ENCODE measurements at regions not wholly inside any gene's neighbourhood (a gene's known extent, or its start where the extent isn't known, plus 50 kb on each side); places are given as distances from the start of the nearest gene placed in this dataset.

DNA sequence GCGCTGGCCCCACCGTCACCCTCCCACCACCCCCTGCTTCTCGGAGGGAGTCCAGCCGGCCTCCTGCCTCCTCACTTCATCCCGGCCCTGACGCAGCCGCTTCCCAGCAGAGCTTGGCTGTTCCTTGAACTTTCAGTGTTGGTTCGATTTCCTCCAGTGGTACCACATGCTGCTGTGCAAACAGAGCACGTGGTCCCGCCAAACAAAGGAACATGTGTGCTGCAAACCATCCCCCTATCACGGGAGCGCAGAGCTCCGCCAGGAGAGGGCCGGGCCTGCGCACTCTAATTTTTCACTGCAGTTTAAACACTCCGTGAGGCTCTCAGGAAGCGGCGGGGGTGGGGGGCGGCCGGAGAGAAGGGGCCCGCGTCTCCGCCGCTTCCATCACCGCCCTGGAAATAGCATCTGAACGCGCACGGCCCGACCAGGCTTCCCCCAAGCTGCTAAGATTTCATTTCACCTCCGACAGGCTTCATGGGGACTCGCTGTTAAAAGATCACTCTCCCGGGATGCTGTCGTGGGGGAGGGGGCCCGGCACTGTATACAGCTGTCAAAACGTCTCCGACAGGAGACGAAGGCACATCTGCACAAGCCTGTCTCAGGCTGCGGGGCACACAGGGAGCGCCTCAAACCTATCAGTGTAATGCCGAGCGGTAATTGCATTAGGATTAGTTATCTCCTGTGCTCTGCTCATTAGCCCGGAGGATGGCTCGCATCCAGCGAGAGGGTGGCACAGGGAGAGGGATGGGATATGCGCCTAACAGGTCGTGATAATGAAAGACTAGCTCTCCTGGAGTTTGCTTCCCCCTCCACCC lies 269.9 kb upstream of the SORL1-AS1 start:
- TF ChIP-seq, protein P1, sequence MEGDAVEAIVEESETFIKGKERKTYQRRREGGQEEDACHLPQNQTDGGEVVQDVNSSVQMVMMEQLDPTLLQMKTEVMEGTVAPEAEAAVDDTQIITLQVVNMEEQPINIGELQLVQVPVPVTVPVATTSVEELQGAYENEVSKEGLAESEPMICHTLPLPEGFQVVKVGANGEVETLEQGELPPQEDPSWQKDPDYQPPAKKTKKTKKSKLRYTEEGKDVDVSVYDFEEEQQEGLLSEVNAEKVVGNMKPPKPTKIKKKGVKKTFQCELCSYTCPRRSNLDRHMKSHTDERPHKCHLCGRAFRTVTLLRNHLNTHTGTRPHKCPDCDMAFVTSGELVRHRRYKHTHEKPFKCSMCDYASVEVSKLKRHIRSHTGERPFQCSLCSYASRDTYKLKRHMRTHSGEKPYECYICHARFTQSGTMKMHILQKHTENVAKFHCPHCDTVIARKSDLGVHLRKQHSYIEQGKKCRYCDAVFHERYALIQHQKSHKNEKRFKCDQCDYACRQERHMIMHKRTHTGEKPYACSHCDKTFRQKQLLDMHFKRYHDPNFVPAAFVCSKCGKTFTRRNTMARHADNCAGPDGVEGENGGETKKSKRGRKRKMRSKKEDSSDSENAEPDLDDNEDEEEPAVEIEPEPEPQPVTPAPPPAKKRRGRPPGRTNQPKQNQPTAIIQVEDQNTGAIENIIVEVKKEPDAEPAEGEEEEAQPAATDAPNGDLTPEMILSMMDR (IDR thresholded peaks at IDR 0.05; ENCODE audit: low read depth, low read length): no peak
- peak overlapping the region; percentile 57 for H3K4me3 ChIP-seq (ENCODE audit: low read depth, low read length)

DNA sequence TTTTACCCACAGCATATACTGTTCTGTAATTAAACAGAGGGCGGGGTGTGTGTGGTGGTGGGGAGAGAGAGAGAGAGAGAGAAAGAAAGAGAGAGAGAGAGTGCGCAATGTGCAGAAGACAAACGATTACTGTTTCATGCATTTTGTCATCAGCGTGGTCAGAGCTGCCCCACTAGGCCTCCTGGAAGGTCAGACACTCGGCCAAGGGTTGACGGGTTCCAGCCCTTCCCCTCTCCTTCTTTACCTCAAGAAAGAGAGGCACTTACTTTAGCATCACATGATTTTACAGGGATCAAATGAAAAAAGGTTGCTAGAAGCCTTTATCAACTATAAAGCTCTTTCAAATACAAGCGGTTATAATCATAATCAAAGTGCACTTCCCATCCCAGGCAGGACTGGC lies 269.2 kb upstream of the SORL1-AS1 start:
- peak overlapping the region; percentile 57 for H3K4me3 ChIP-seq (ENCODE audit: low read depth, low read length)
- TF ChIP-seq, protein P1 (IDR thresholded peaks at IDR 0.05; ENCODE audit: low read depth, low read length): no peak

DNA sequence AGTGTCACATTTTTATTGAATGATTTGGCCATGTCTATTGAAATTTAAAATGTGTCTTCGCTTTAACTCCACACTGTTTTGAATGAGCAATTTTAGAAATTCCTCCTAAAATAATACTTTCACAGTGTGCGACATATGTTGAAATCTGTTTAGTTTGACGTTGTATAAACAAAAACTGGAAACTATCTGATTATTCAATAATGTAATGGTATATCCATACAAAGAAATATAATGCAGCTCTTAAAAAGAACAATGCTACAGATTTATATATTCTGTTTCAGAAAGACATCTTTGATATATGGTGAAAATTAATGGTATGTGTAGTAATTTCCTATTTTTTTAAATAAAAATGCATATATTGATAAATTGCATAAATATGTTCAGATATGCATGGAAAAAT lies 268.7 kb upstream of the SORL1-AS1 start:
- TF ChIP-seq, protein P1 (IDR thresholded peaks at IDR 0.05; ENCODE audit: low read depth, low read length): no peak

DNA sequence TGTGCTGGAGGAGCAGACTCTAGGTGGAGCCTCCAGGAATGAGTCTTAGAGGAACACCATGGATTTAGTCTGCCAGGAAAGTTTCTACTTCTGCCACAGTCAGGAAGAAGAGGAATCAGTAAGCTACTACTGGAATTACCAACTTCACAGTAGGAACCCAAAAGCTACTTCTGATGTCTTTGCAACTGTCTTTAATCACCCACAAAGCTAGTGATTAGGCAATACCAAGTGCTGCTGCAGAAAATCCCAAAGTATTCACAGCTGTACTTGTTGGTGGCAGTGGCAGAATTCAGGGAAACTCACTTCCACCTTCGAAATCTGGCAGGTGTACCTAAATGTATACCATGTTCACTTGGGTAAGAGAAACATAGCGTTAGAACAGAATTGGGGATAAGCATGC lies 264.5 kb upstream of the SORL1-AS1 start:
- no peak overlapping the region for H3K4me3 ChIP-seq (ENCODE audit: low read depth, low read length)
- TF ChIP-seq, protein P1 (IDR thresholded peaks at IDR 0.05; ENCODE audit: low read depth, low read length): no peak

More for the DNA sequence above, 268.7 kb upstream of the SORL1-AS1 start:
- no peak overlapping the region for H3K4me3 ChIP-seq (ENCODE audit: low read depth, low read length)

DNA sequence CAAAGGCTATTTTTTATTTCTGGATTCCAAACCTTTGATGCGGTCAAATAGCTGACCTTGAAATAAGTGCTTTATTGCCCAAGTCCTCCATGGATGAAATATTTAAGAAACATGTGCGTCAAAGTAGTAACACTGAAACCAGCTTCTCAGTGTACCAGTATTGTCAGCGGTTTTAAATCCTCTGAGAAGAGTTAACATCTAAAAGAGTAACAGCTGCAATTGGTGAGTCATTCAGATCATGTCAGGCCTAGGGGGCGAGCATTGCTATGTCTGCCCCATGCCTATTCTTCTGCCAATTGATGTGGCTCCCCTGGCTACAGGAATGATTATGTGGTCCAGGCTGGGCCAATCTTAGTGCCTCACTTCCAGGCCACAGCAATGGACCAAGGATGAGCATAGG lies 263.3 kb upstream of the SORL1-AS1 start:
- H3K4me3 ChIP-seq (ENCODE audit: low read depth, low read length): no peak overlapping the region
- TF ChIP-seq, protein P1 (IDR thresholded peaks at IDR 0.05; ENCODE audit: low read depth, low read length): no peak

DNA sequence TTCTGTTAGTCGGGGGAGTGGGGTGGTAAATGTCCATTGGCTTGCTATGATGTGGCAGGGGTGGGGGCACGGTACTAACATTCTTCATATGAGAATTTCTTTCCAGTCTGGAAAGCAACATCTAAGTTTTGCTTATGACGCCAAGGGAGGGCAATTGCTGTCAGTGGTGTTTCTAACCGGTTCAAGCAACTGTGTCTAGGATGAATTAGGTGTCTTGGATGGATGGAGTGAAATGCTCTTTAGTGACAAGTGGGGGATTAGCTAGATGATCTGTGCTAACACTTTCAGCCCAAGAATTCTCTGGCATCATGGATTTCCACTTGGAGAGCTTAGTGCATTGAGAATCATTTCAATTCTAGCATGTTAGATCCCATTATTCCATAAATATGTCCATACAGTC lies 262.6 kb upstream of the SORL1-AS1 start:
- H3K4me3 ChIP-seq (ENCODE audit: low read depth, low read length): no peak overlapping the region
- TF ChIP-seq, protein P1 (IDR thresholded peaks at IDR 0.05; ENCODE audit: low read depth, low read length): no peak

DNA sequence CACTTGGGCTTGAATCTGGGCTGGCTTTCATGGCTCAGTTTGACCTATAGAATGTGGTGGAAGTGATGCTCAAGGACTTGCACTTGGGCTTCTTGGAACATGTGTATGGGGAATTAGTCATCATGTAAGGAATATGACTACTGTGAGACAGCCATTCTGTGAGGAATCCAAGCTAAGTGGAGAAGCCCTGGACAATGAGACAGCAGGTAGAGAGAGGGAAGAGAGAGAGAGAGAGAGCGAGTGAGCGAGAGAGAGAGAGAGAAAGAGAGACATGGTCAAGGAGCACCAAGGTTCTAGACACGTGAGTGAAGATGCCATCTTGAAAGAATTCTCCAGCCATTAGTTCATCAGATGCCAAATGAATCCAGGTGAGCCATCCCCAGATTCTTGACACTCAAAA lies 261.6 kb upstream of the SORL1-AS1 start:
- TF ChIP-seq, protein P1 (IDR thresholded peaks at IDR 0.05; ENCODE audit: low read depth, low read length): no peak
- H3K4me3 ChIP-seq (ENCODE audit: low read depth, low read length): no peak overlapping the region
